B cell (primary cell): ENCODE measurements at regions not wholly inside any gene's neighbourhood (a gene's known extent, or its start where the extent isn't known, plus 50 kb on each side); places are given as distances from the start of the nearest gene placed in this dataset.

Experiments used
- CTCF ChIP-seq: fragments of 200-600 bp; IDR thresholded peaks from one replicate; pipeline ENCODE4 v1.8.0; 2022; ENCODE audit warnings: antibody characterized with exemption, mild to moderate bottlenecking
- EZH2 ChIP-seq: IDR thresholded peaks from 2 replicates; pipeline ENCODE4 v1.6.1; 2012; ENCODE audit warnings: borderline replicate concordance, low read depth, mild to moderate bottlenecking, moderate library complexity, low read length; ENCODE audit not compliant: insufficient read depth, poor library complexity, severe bottlenecking

DNA sequence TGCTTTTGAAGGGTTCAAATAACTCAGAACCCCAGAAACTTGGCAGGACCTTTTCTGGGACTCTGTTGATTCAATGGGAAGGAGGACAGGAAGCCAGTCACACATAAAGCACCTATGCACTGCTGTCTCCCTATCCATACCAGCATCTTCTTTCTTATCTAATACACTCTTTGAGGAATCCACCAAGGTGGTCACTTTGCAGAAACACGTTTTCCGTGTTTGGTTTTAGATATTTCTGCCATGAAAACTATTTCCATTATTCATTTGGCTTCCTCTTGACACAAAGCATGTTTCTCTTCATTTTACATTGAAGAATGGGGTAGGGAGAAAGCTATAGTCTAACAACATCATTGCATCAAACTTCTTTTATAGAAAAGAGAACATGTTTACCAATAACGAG lies 76.5 kb upstream of the NR3C1 start:
- no peak for TF ChIP-seq EZH2
- no peak for TF ChIP-seq CTCF
